Fibroblast of pulmonary artery (primary cell): ENCODE measurements at regions not wholly inside any gene's neighbourhood (a gene's known extent, or its start where the extent isn't known, plus 50 kb on each side); places are given as distances from the start of the nearest gene placed in this dataset.

Source experiments
- DNase-seq: peaks from one replicate; pipeline ENCODE4 v3.0.0-alpha.2; 2010; ENCODE audit warnings: low read depth
- H3K4me3 ChIP-seq: replicated peaks from 2 replicates; pipeline ENCODE4 v1.5.1; 2011; ENCODE audit warnings: low read depth, mild to moderate bottlenecking, control low read depth, low read length, moderate library complexity
- CTCF ChIP-seq: IDR thresholded peaks from 2 replicates; pipeline ENCODE4 v1.5.1; 2011; ENCODE audit warnings: mild to moderate bottlenecking, control low read depth, low read length, inconsistent platforms; ENCODE audit errors: missing control alignments

DNA sequence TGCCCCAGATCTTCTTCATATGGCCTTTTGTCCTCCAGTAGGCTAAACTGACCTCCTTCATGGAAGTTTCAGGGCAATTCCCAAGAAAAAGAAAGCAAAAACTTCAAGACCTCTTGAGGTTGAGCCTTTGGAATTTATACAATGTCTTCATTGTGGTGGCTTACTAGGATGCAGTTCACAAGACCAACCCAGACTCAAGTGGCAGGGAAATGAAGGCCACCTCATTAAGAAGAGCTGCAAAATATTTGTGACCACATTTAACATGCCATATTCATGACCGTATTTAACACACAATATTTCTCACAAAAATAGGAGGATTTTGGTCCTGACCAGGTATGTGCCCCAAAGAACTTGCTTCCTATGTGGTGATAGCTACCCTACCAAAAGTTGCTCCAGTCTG is 605.5 kb upstream of the PITX2 start:
- no peak overlapping the region for H3K4me3 ChIP-seq
- no peak for TF ChIP-seq CTCF
- DNase-seq, result no peak

GRCh38 chr4:111228874-111229273 is 606.0 kb upstream of the PITX2 start:
- no peak for DNase-seq
- no peak for TF ChIP-seq CTCF
- no peak overlapping the region for H3K4me3 ChIP-seq

- H3K4me3 ChIP-seq, result no peak overlapping the region
- DNase-seq, result no peak
Observed at GRCh38 chr4:111230265-111230664, 607.4 kb upstream of the PITX2 start.

GRCh38 chr4:111231281-111231680 is 608.4 kb upstream of the PITX2 start:
- H3K4me3 ChIP-seq, result no peak overlapping the region
- TF ChIP-seq CTCF, result no peak
- DNase-seq, result no peak

More at GRCh38 chr4:111230265-111230664, 607.4 kb upstream of the PITX2 start:
- TF ChIP-seq CTCF, result no peak

DNA sequence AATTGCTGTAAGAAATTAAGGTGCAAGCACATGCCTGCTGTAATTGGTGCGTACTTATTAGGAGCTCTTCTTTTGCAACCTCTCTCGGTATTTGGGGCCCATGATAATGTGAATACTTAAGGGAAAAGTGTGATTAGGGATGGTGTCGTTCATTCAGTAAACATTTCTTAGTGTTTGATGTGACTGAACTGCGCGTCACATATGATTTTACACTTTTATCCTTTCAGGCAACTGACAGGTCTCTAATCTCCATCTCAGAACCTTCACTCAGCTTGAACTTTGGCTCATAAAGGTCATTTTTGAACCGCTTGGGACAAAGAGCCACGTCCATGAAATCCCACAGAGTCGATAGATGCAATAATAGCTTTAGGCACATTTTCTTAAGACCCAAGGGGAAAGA is 612.1 kb upstream of the PITX2 start:
- no peak for TF ChIP-seq CTCF
- H3K4me3 ChIP-seq, result no peak overlapping the region
- no peak for DNase-seq

DNA sequence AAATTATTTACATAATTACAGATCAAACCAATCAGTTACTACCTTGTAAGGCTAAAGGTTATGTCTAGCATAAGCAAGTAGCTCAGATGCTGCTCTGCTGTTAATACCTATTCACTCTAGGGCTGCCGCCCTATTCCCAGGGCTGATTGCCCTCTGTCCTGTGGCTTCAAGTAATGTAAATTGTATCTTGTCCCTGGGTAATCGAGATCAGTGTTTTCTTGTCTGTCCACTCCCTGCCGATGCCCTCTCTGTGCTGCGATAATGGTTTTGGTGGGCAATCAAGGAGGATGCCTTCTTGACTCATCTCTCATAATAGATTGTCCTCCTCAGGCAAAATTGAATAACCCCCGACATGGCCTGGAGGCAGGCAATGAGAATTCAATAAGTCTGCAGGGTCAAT is 641.0 kb upstream of the PITX2 start:
- H3K4me3 ChIP-seq, result no peak overlapping the region
- no peak for DNase-seq
- TF ChIP-seq CTCF, result no peak

DNA sequence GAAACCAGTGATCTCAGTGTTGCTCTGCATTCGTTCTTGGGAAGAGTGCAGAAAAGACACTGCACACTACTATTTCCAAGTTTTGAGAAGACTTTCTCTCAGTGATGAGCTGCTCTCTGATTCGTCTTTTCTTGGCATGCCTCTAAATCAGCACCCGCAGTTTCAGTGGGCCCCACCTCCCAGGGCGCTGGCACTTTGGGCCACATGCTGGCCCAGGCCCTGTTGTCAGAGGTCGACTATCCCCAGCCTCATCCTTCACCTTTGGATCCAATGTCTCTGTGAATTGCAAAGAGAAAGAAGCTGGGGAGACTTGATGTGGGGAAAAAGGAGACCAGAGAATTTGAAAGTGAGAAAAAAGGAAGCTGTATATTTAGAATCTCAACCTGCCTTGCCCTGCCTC is 644.1 kb upstream of the PITX2 start:
- no peak overlapping the region for H3K4me3 ChIP-seq
- DNase-seq, result no peak
- no peak for TF ChIP-seq CTCF
